ENCODE measurements at regions not wholly inside any gene's neighbourhood (a gene's known extent, or its start where the extent isn't known, plus 50 kb on each side); places are given as distances from the start of the nearest gene placed in this dataset.

- Histone ChIP-seq H3K9me3 (ENCODE audit: control insufficient read depth, low read depth, low read length) (no peaks in the 10 kb centered on the region), H4K20me1 (ENCODE audit: control insufficient read depth, insufficient read depth, insufficient read length) (no peaks in the 10 kb centered on the region), H2BK15ac (ENCODE audit: low read depth, low read length) (no peak overlapping the region), H2AFZ (ENCODE audit: low read length) (no peak overlapping the region), H3K23me2 (ENCODE audit: insufficient read length, low read depth, low read length, poor library complexity, severe bottlenecking) (no peaks in the 10 kb centered on the region), H4K91ac (ENCODE audit: insufficient read length, low read depth, low read length) (no peak overlapping the region), H3K27ac (ENCODE audit: insufficient read length, low read depth, low read length) (no peak overlapping the region), H3K4ac (ENCODE audit: low read depth, low read length) (no peak overlapping the region), H2BK5ac (ENCODE audit: insufficient read length, low read length) (no peak overlapping the region), H3K4me1 (ENCODE audit: insufficient read depth, low read length) (no peaks in the 10 kb centered on the region; the same call in 1 of the 2 replicates), H2BK20ac (ENCODE audit: low read depth, low read length, poor library complexity, severe bottlenecking) (no peak overlapping the region), H3K14ac (ENCODE audit: insufficient read depth, low read length) (no peak overlapping the region), H3T11ph (ENCODE audit: low read length) (no peak overlapping the region), H3K9ac (ENCODE audit: extremely low read depth, insufficient read length, low read length) (no peak overlapping the region), H3K27me3 (ENCODE audit: insufficient read depth, low read length) (no peaks in the 10 kb centered on the region), H2BK12ac (ENCODE audit: insufficient read length, low read depth, low read length) (no peak overlapping the region), H3K4me2 (ENCODE audit: insufficient read depth, insufficient read length, low read length) (no peak overlapping the region), H3K23ac (ENCODE audit: insufficient read length, low read depth, low read length) (no peak overlapping the region), H4K5ac (ENCODE audit: insufficient read length, low read depth, low read length) (no peak overlapping the region), H4K8ac (replicated peaks; ENCODE audit: insufficient read length, low read depth, low read length) (no peak overlapping the region), H3K18ac (ENCODE audit: insufficient read length, low read depth, low read length) (no peak overlapping the region), H2BK120ac (ENCODE audit: low read depth, low read length, poor library complexity, severe bottlenecking) (no peak overlapping the region), H3K79me2 (ENCODE audit: insufficient read depth, low read length) (no peaks in the 10 kb centered on the region), H2AK5ac (ENCODE audit: insufficient read length, low read length) (no peak overlapping the region), H3K79me1 (ENCODE audit: insufficient read depth, low read depth, low read length, poor library complexity, severe bottlenecking) (no peaks in the 10 kb centered on the region), H3K56ac (ENCODE audit: insufficient read length, low read depth, low read length) (no peak overlapping the region)
- Mint-ChIP-seq H3K4me1 (peaks cover 18 to 19% of the 10 kb centered on the region in 2 experiments), H3K4me3 (no peak overlapping the region; a peak in 1 of 5 replicates), H3K27me3 (ENCODE audit: low read depth) (peaks cover 4% of the 10 kb centered on the region; the same call in 1 of the 2 replicates), H3K36me3 (ENCODE audit: insufficient read depth in 1 of 3, low read depth in 3 of 3) (no peaks in the 10 kb centered on the region), H3K9me3 (no peaks in the 10 kb centered on the region), H3K27ac (peak overlapping the region in 1 of 3 experiments; percentile 14; a peak in 2 of 7 replicates)
- DNase-seq = peak; percentile 46
- TF ChIP-seq CTCF (conservative IDR thresholded peaks at IDR 0.05) = peak; percentile 52
- WGBS (ENCODE audit: extremely low coverage, insufficient read length, low lambda C conversion rate) = no CpG with 5 or more reads among the region's 10 CpGs
Measured at GRCh38 chr5:173786286-173787187, 101.6 kb upstream of the CPEB4 start.

Measured in H9 (cell line).